MCF 10A (cell line): ENCODE measurements at regions not wholly inside any gene's neighbourhood (a gene's known extent, or its start where the extent isn't known, plus 50 kb on each side); places are given as distances from the start of the nearest gene placed in this dataset.

ENCODE experiments used
- BruUV-seq: library from RNA; stranded (reverse); fragments of 400-500 nt; replicated peaks from 2 replicates; lab custom pipeline; 2021; lab: Mats Ljungman, UMichigan
- CTCF ChIA-PET: fragments of 300-600 bp; sonication (Branson Sonifier 250); formaldehyde crosslinking; extraction: SDS; loops from one replicate; lab custom pipeline; 2021; ENCODE audit warnings: antibody characterized with exemption, inconsistent platforms; lab: Yijun Ruan, JAX
- POLR2A ChIA-PET: fragments of 300-600, 350-650 bp; sonication (Branson Sonifier 250); formaldehyde crosslinking; extraction: SDS; loops from one replicate; lab custom pipeline; 2020; ENCODE audit warnings: antibody characterized with exemption, inconsistent platforms; lab: Yijun Ruan, JAX
- DNase-seq: peaks from one replicate; pipeline ENCODE4 v3.0.0-alpha.2; 2018; ENCODE audit not compliant: unreplicated experiment
- H3K27ac Mint-ChIP-seq: one replicate; pipeline ENCODE4 v1.8.0; 2022; ENCODE audit warnings: mild to moderate bottlenecking, low read depth, mixed read lengths; ENCODE audit not compliant: unreplicated experiment
- H3K27me3 Mint-ChIP-seq: one replicate; pipeline ENCODE4 v1.8.0; 2022; ENCODE audit warnings: mixed read lengths; ENCODE audit not compliant: insufficient read depth, unreplicated experiment
- H3K36me3 Mint-ChIP-seq: one replicate; pipeline ENCODE4 v1.8.0; 2022; ENCODE audit warnings: mild to moderate bottlenecking, moderate library complexity, mixed read lengths; ENCODE audit not compliant: insufficient read depth, unreplicated experiment
- H3K4me1 Mint-ChIP-seq: one replicate; pipeline ENCODE4 v1.8.0; 2022; ENCODE audit warnings: mixed read lengths; ENCODE audit not compliant: insufficient read depth, unreplicated experiment
- H3K4me3 Mint-ChIP-seq: one replicate; pipeline ENCODE4 v1.8.0; 2022; ENCODE audit warnings: mild to moderate bottlenecking, moderate library complexity, mixed read lengths; ENCODE audit not compliant: unreplicated experiment
- H3K9me3 Mint-ChIP-seq: one replicate; pipeline ENCODE4 v1.8.0; 2022; ENCODE audit warnings: mixed read lengths; ENCODE audit not compliant: unreplicated experiment
- CTCF ChIP-seq: fragments of 200-600 bp; IDR thresholded peaks from one replicate; pipeline ENCODE4 v1.8.0; 2022; ENCODE audit warnings: antibody characterized with exemption, mild to moderate bottlenecking; ENCODE audit not compliant: unreplicated experiment
- intact Hi-C: fragments of 100-400 bp; cut with micrococcal nuclease; formaldehyde crosslinking; loops from 2 replicates; pipeline ENCODE4 v1.14.1; 2022

GRCh38 chr20:37611346-37611745 lies 82.5 kb upstream of the CTNNBL1 start:
- TF ChIP-seq CTCF, result no peak
- CTCF ChIA-PET, result no interaction called here
- Mint-ChIP-seq H3K4me3 (no peak overlapping the region), H3K27ac (no peak overlapping the region), H3K9me3 (no peaks in the 10 kb centered on the region), H3K36me3 (no peaks in the 10 kb centered on the region), H3K4me1 (no peaks in the 10 kb centered on the region), H3K27me3 (peaks cover 54% of the 10 kb centered on the region)
- POLR2A ChIA-PET, result no interaction called here
- intact Hi-C loops, result no loop called here
- BruUV-seq, result no TSS peak
- no peak for DNase-seq

GRCh38 chr20:37610203-37610798 lies 82.6 kb upstream of the BLCAP start:
- ChIA-PET CTCF (interaction anchor here (0.6 kb wide), 1 partner anchor 465 kb away, joined by 3 read pairs; no protein-coding TSS in a partner anchor), POLR2A (no interaction called here)
- Mint-ChIP-seq H3K4me3 (no peak overlapping the region), H3K27me3 (peaks cover 58% of the 10 kb centered on the region), H3K9me3 (no peaks in the 10 kb centered on the region), H3K4me1 (no peaks in the 10 kb centered on the region), H3K27ac (no peak overlapping the region), H3K36me3 (no peaks in the 10 kb centered on the region)
- intact Hi-C loops, result no loop called here
- no peak for TF ChIP-seq CTCF
- DNase-seq, result no peak
- BruUV-seq, result no TSS peak

GRCh38 chr20:37602634-37603033 lies 75.0 kb upstream of the BLCAP start:
- H3K27me3 Mint-ChIP-seq, result peaks cover 68% of the 10 kb centered on the region
- no peak overlapping the region for H3K27ac Mint-ChIP-seq
- intact Hi-C loops, result no loop called here

GRCh38 chr20:37600486-37600885 lies 72.8 kb upstream of the BLCAP start:
- H3K9me3 Mint-ChIP-seq, result no peaks in the 10 kb centered on the region
- intact Hi-C loops, result no loop called here
- POLR2A ChIA-PET, result no interaction called here

More at GRCh38 chr20:37602634-37603033, 75.0 kb upstream of the BLCAP start:
- Mint-ChIP-seq H3K4me1 (no peaks in the 10 kb centered on the region), H3K9me3 (no peaks in the 10 kb centered on the region), H3K4me3 (no peak overlapping the region), H3K36me3 (no peaks in the 10 kb centered on the region)
- no peak for TF ChIP-seq CTCF
- no peak for DNase-seq
- ChIA-PET CTCF (interaction anchor here (0.7 to 1.4 kb wide), 2 partner anchors 38 to 806 kb away, joined by 3 to 6 read pairs; no protein-coding TSS in a partner anchor), POLR2A (no interaction called here)
- no TSS peak for BruUV-seq

More at GRCh38 chr20:37600486-37600885, 72.8 kb upstream of the BLCAP start:
- peaks cover 57% of the 10 kb centered on the region for H3K27me3 Mint-ChIP-seq
- BruUV-seq, result no TSS peak
- H3K27ac Mint-ChIP-seq, result no peak overlapping the region
- no peaks in the 10 kb centered on the region for H3K4me1 Mint-ChIP-seq
- no peak for DNase-seq
- H3K4me3 Mint-ChIP-seq, result no peak overlapping the region
- CTCF ChIA-PET, result interaction anchor here (0.7 to 2.7 kb wide), 2 partner anchors 9 to 36 kb away, joined by 3 to 9 read pairs; no protein-coding TSS in a partner anchor
- TF ChIP-seq CTCF, result no peak
- H3K36me3 Mint-ChIP-seq, result no peaks in the 10 kb centered on the region
